Heart right ventricle (tissue), 16 donors: ENCODE measurements at regions not wholly inside any gene's neighbourhood (a gene's known extent, or its start where the extent isn't known, plus 50 kb on each side); places are given as distances from the start of the nearest gene placed in this dataset.
A peak's percentile ranks its signal among the peaks of the same experiment; 100 is the strongest.
"Not testable (repeated sequence)": the region's sequence is repeated elsewhere in the genome, so short reads cannot be mapped to it uniquely, and the experiment has no call there.

ENCODE experiments used
- ATAC-seq, 8 donors: fragments of 200-7000 bp; cut with Tn5 transposase; one replicate each; pipeline ENCODE4 v1.9.1; 2020; ENCODE audit warnings: mild to moderate bottlenecking in 8 of 8, moderate library complexity in 8 of 8, moderate number of reproducible peaks in 1 of 8
- DNase-seq, 2 donors: peaks; one replicate each; pipeline ENCODE4 v3.0.0-alpha.2; 2020
- H3K27ac ChIP-seq, 10 donors: fragments of 200-600 bp; sonication (generic) in 2 of 10; one replicate each; pipeline versions ENCODE4 v1.5.0 to v1.8.0; 2020 to 2022; ENCODE audit warnings: mild to moderate bottlenecking in 3 of 10
- H3K27me3 ChIP-seq, 7 donors: fragments of 200-600 bp; one replicate each; pipeline ENCODE4 v1.8.0; 2021 to 2022; ENCODE audit warnings: mild to moderate bottlenecking in 2 of 7
- H3K36me3 ChIP-seq, 9 donors: fragments of 200-600 bp; sonication (generic) in 1 of 9; one replicate each; pipeline versions ENCODE4 v1.5.0 to v1.8.0; 2020 to 2022; ENCODE audit warnings: mild to moderate bottlenecking in 2 of 9
- H3K4me1 ChIP-seq, 9 donors: fragments of 200-600 bp; sonication (generic) in 1 of 9; one replicate each; pipeline versions ENCODE4 v1.5.0 to v1.8.0; 2020 to 2022; ENCODE audit warnings: mild to moderate bottlenecking in 4 of 9
- H3K4me3 ChIP-seq, 10 donors: fragments of 200-600 bp; sonication (generic) in 2 of 10; one replicate each; pipeline versions ENCODE4 v1.5.0 to v1.8.0; 2020 to 2022; ENCODE audit warnings: mild to moderate bottlenecking in 7 of 10, moderate library complexity in 2 of 10
- H3K9me3 ChIP-seq, 11 donors: fragments of 200-600 bp in 10 of 11; sonication (generic) in 2 of 11; one replicate each; pipeline versions ENCODE4 v1.5.0 to v1.8.0; 2013 to 2022; ENCODE audit warnings: mild to moderate bottlenecking in 2 of 11, control low read depth in 1 of 11, moderate library complexity in 1 of 11
- CTCF ChIP-seq, 9 donors: fragments of 200-600 bp; sonication (generic) in 2 of 9; IDR thresholded peaks; one replicate each; pipeline versions ENCODE4 v1.5.0 to v1.8.0; 2021 to 2022; ENCODE audit warnings: antibody characterized with exemption in 9 of 9, mild to moderate bottlenecking in 5 of 9, moderate library complexity in 1 of 9
- WGBS, 2 donors: extraction: QIAGEN DNeasy Blood & Tissue Kit; methylation state at CpG; one replicate each; pipeline ENCODE4 v1.1.7; 2013; ENCODE audit warnings: inconsistent platforms in 1 of 2; 5-methylcytosine and 5-hydroxymethylcytosine counted together
- intact Hi-C, 10 donors: fragments of 100-400 bp; cut with DNase I; formaldehyde crosslinking; loops; one replicate each; pipeline versions ENCODE4 v1.11.1 to v1.14.2; 2022
- donor health status: Arrhythmogenic right ventricular cardiomyopathy.
- donor health status: ischemic (EF 13 %, LVEDD 7.1; RV severe dilation, severe dysfunction).
- donor health status: healthy with polysubstance abuse.
- donor health status: DM: no; HTN: yes; CAD: no.
- donor health status: DM: no; HTN: no; CAD: no.
- donor health status: ischemic (EF 25% LVEDD 6.9; RV normal size, moderate dysfunction).
- donor health status: ischemic (EF 25% LVEDD 5.7; RV mildly dilated, moderate dysfunction).
- donor health status: healthy.
- donor health status: DM: yes; HTN: yes; CAD: no.
- donor health status: Ischemic cardiomyopathy.
- donor health status: ischemic (EF 35%, LVEDD 5.7; RV mildly dilated, moderate dysfunction).
- donor health status: nonischemic (EF 11% LVEDD 7.7; RV severe dilation, severe dysfunction).
- donor health status: DM: yes; HTN: yes; CAD: no.
- donor health status: PGD.
- donor health status: ischemic (EF 29% LVEDD 5.4; RV normal size, mild dysfunction).
- donor health status: nonischemic (EF 23%, LVEDD 6.1; RV moderate dilation, normal function).

- peaks cover 0 to 22% (median 4%) of the 10 kb centered on the region in 11 donors for H3K9me3 ChIP-seq
- no peak for DNase-seq
- H3K27me3 ChIP-seq: peaks cover 0 to 8% (median 0%) of the 10 kb centered on the region in 7 donors
- H3K27ac ChIP-seq: no peak overlapping the region
- 86 to 88% methylated on average over 4 of the region's 4 CpGs for WGBS, 2 donors
- intact Hi-C loops: no loop called here
- no peak overlapping the region for H3K4me3 ChIP-seq
- no peak for ATAC-seq
- H3K4me1 ChIP-seq: no peaks in the 10 kb centered on the region
- no peak for TF ChIP-seq CTCF (IDR thresholded peaks at IDR 0.05)
- no peaks in the 10 kb centered on the region for H3K36me3 ChIP-seq
Observed at GRCh38 chr2:84306361-84306760, 152.7 kb downstream of the SUCLG1 start.

GRCh38 chr2:84302513-84303412 is 156.3 kb downstream of the SUCLG1 start:
- peak in 1 of 2 donors; percentile 10 for DNase-seq
- Histone ChIP-seq H3K4me3 (no peak overlapping the region), H3K36me3 (no peaks in the 10 kb centered on the region), H3K27me3 (peaks cover 0 to 6% (median 0%) of the 10 kb centered on the region in 7 donors), H3K4me1 (no peaks in the 10 kb centered on the region), H3K27ac (no peak overlapping the region), H3K9me3 (peaks cover 0 to 22% (median 4%) of the 10 kb centered on the region in 11 donors)
- peak in 8 of 9 donors; percentile 44 to 79 (median 69) for TF ChIP-seq CTCF (IDR thresholded peaks at IDR 0.05)
- intact Hi-C loops: loop anchor here in 8 of 10 donors (1.0 to 5.0 kb wide), 3 partner anchors 280 kb away; no protein-coding TSS in a partner anchor
- 41 to 46% methylated on average over 3 of the region's 3 CpGs for WGBS, 2 donors
- peak in 1 of 8 donors; percentile 44 for ATAC-seq

- ATAC-seq (no peak), DNase-seq (no peak)
- Histone ChIP-seq H3K27ac (no peak overlapping the region), H3K4me3 (no peak overlapping the region), H3K36me3 (no peaks in the 10 kb centered on the region), H3K9me3 (peaks cover 0 to 16% (median 4%) of the 10 kb centered on the region in 11 donors), H3K4me1 (no peaks in the 10 kb centered on the region), H3K27me3 (peaks cover 0 to 6% (median 0%) of the 10 kb centered on the region in 7 donors)
- WGBS, 2 donors: 93% methylated on average over 6 of the region's 6 CpGs
- TF ChIP-seq CTCF (IDR thresholded peaks at IDR 0.05): no peak
- intact Hi-C loops: loop anchor here in 7 of 10 donors (2.0 to 5.0 kb wide), 2 partner anchors 279 kb away; no protein-coding TSS in a partner anchor
Observed at GRCh38 chr2:84301717-84302116, 157.4 kb downstream of the SUCLG1 start.

- Histone ChIP-seq H3K4me1 (no peaks in the 10 kb centered on the region), H3K4me3 (no peak overlapping the region), H3K9me3 (peaks cover 0 to 6% (median 0%) of the 10 kb centered on the region in 11 donors), H3K27ac (no peak overlapping the region), H3K36me3 (no peaks in the 10 kb centered on the region), H3K27me3 (peaks cover 0 to 6% (median 0%) of the 10 kb centered on the region in 7 donors)
- 81 to 82% methylated on average over 4 of the region's 4 CpGs for WGBS, 2 donors
- ATAC-seq: no peak
- no peak for DNase-seq
- intact Hi-C loops: loop anchor here in 5 of 10 donors (5.0 kb wide), 1 partner anchor 278 kb away; no protein-coding TSS in a partner anchor
- TF ChIP-seq CTCF (IDR thresholded peaks at IDR 0.05): no peak
Observed at GRCh38 chr2:84300696-84301029, 158.4 kb downstream of the SUCLG1 start.

GRCh38 chr2:84300001-84300695 is 158.9 kb downstream of the SUCLG1 start:
- not testable (repeated sequence) for H3K27me3 ChIP-seq, H3K9me3 ChIP-seq, H3K36me3 ChIP-seq, ATAC-seq, H3K4me3 ChIP-seq, DNase-seq, H3K27ac ChIP-seq, H3K4me1 ChIP-seq
- WGBS, 2 donors: 82 to 88% methylated on average over 8 of the region's 8 CpGs
- intact Hi-C loops: loop anchor here in 5 of 10 donors (5.0 kb wide), 1 partner anchor 278 kb away; no protein-coding TSS in a partner anchor
